ENCODE measurements at regions not wholly inside any gene's neighbourhood (a gene's known extent, or its start where the extent isn't known, plus 50 kb on each side); places are given as distances from the start of the nearest gene placed in this dataset.

DNA sequence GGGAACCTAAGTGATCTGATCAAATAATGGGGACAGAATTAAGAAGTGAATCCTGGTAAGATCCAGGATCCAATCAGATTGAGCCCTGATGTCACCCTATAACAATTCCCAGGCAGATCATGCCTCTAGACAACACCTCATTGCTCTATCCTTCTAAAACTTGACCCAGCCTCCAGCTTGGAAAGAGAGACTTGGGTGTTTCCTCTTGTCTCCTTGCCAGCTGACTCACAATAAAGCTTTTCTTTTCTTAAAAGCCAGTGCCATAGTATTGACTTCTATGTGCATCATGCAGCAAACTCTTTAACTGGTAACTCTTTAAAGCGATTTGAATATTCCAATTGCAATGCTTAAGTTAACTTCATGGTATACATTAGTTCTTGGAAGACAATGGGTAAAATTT lies 109.6 kb upstream of the CHORDC1 start:
- TF ChIP-seq, protein P1, sequence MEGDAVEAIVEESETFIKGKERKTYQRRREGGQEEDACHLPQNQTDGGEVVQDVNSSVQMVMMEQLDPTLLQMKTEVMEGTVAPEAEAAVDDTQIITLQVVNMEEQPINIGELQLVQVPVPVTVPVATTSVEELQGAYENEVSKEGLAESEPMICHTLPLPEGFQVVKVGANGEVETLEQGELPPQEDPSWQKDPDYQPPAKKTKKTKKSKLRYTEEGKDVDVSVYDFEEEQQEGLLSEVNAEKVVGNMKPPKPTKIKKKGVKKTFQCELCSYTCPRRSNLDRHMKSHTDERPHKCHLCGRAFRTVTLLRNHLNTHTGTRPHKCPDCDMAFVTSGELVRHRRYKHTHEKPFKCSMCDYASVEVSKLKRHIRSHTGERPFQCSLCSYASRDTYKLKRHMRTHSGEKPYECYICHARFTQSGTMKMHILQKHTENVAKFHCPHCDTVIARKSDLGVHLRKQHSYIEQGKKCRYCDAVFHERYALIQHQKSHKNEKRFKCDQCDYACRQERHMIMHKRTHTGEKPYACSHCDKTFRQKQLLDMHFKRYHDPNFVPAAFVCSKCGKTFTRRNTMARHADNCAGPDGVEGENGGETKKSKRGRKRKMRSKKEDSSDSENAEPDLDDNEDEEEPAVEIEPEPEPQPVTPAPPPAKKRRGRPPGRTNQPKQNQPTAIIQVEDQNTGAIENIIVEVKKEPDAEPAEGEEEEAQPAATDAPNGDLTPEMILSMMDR (IDR thresholded peaks at IDR 0.05; ENCODE audit: borderline replicate concordance, insufficient read depth, low read depth, low read length) = no peak
- no peak overlapping the region for H3K4me3 ChIP-seq (ENCODE audit: low read depth, low read length)

DNA sequence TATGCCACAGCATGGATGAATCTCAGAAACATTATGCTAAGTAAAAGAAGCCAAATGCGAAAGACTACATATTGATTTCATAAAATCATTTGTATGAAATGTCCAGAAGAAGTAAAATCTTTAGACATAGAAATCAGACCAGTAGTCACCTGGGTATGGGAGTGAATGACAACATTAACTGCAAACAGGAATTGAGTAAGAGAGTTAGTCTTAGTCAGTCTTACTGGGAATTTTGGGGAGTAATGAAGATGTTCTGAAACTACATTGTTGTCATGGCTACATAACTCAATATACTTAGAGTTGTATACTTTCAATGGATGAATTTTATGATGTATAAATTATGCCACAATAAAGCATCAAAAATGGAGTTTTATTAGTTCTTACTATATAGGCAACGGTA lies 107.8 kb upstream of the CHORDC1 start:
- TF ChIP-seq, protein P1 (IDR thresholded peaks at IDR 0.05; ENCODE audit: borderline replicate concordance, insufficient read depth, low read depth, low read length) = no peak
- H3K4me3 ChIP-seq (ENCODE audit: low read depth, low read length) = no peak overlapping the region

DNA sequence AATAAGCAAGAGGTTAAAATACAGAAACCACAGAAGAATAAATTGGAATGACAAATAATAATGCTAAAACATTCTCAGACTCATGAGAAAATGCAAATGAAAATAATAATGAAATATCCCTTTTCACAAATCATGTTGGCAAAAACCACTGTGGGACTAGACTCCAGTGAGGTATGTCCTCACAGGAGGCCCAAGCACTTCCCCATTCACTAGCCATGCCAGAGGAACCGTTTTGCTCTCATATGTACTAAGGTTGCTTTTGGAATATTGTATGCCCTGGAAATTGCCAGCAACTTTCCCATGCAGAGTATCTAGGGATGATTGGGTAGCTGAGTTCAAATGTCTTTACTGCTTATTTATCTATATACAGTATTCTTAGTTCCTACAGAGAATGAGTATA lies 106.2 kb upstream of the CHORDC1 start:
- no peak overlapping the region for H3K4me3 ChIP-seq (ENCODE audit: low read depth, low read length)
- TF ChIP-seq, protein P1 (IDR thresholded peaks at IDR 0.05; ENCODE audit: borderline replicate concordance, insufficient read depth, low read depth, low read length) = no peak

DNA sequence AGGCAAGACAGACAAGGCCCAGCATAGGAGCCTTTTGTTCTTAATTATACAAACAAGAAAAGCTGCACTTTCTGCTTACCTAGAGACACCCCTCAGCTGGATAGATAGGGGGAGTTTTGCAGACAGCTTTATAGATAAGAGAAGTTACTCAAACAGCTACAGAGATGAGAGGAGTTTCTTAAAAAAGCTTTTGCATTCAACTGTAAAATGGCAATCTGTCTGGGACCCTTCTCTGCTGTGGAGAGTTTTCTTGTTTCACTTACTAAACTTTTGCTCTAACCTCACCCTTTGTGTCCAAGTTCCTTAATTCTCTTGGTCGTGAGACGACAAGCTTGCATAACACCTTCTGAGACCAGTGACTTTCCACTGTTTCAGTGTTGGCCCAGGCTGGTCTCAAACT lies 103.8 kb upstream of the CHORDC1 start:
- TF ChIP-seq, protein P1 (IDR thresholded peaks at IDR 0.05; ENCODE audit: borderline replicate concordance, insufficient read depth, low read depth, low read length) = no peak
- H3K4me3 ChIP-seq (ENCODE audit: low read depth, low read length) = no peak overlapping the region

DNA sequence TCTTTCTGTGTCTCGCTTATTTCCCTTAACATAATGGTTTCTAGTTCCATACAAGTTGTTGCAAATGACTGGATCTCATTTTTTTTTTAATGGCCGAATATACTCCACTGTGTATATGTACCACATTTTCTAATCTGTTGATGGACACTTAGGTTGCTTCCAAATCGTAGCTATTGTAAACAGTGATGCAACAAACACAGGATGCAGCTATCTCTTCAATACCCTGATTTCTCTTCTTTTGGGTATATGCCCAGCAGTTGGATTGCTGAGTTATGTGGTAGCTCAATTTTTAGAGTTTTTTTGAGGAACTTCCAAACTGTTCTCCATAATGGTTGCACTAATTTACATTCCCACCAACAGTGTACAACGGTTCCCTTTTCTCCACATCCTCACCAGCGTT lies 100.4 kb upstream of the CHORDC1 start:
- TF ChIP-seq, protein P1 (IDR thresholded peaks at IDR 0.05; ENCODE audit: borderline replicate concordance, insufficient read depth, low read depth, low read length) = no peak

DNA sequence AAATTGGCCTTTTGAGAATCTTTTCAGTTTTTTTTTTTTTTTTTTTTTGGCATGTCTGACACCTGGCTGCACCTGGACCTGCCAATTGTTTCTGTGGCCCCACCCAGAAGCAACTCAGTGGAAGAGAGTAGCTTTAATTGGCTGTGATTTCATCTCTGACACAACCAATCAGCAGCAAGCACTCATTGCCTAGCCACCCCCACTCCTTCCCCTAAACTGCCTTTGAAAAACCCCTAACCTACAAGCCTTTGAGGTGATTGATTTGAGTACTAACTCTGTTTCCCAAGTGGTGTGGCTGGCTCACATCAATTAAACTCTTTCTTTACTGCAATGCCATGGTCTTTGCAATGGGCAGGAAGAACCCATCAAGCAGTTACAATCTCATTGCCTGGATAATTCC lies 98.2 kb upstream of the CHORDC1 start:
- no peak overlapping the region for H3K4me3 ChIP-seq (ENCODE audit: low read depth, low read length)
- TF ChIP-seq, protein P1 (IDR thresholded peaks at IDR 0.05; ENCODE audit: borderline replicate concordance, insufficient read depth, low read depth, low read length) = no peak

More for the DNA sequence above, 100.4 kb upstream of the CHORDC1 start:
- no peak overlapping the region for H3K4me3 ChIP-seq (ENCODE audit: low read depth, low read length)

DNA sequence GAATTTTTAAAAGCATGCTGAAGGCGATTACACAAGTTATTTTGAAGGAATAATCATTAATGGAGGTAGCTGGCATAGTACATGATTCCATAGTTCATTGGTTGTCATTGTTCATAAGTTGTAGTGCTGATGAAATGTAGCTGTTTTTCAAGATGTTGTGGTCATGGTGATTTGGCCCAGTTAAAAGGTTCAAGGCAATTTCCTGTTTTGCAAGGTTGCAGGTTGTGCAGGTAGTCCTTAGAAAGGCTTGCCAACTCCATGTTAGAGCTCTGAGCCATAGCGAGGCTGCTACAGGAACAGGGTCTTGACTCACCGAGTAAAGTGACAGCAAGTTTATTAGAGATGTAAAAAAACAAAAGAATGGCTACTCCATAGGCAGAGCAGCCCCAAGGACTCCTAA lies 95.8 kb upstream of the CHORDC1 start:
- TF ChIP-seq, protein P1 (IDR thresholded peaks at IDR 0.05; ENCODE audit: borderline replicate concordance, insufficient read depth, low read depth, low read length) = no peak
- H3K4me3 ChIP-seq (ENCODE audit: low read depth, low read length) = no peak overlapping the region
